ENCODE measurements at regions not wholly inside any gene's neighbourhood (a gene's known extent, or its start where the extent isn't known, plus 50 kb on each side); places are given as distances from the start of the nearest gene placed in this dataset.

- no peak for DNase-seq
Measured at GRCh38 chr2:41904459-41904858, 143.4 kb upstream of the PKDCC start.

DNA sequence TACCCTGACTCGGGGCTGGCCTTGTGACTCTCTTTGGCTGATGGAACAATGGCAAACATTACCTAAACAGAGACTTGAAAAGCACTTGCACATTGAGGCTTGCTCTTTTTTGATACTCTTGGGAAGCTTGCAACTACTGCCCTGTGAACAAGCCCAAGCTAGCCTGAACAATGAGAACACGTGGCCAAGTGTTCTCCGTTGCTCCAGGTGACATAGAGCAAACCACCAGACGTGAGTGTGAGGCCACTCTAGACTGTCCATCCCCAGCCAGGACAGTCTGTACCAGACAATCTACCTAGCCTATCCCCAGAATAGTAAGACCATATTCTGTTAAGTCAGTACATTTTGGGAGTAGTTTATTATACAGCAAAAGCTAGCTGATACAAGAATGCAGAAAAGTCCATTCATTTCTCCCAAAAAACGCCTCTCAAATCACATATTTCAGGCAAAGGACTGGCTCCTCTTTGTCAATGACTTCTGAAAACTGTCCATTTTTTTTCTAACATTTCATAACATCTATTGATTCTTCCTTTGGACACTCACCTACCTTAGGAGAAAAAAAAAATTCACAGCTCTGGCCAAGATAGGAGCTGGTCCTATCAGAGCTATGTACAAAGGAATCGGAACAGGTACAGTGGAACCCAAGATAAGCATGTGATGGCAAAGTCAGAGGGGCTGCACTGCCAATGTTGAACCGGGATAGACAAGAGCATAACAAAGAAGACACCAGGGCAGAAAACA, 142.1 kb upstream of the PKDCC start:
- DNase-seq, result no peak

DNA sequence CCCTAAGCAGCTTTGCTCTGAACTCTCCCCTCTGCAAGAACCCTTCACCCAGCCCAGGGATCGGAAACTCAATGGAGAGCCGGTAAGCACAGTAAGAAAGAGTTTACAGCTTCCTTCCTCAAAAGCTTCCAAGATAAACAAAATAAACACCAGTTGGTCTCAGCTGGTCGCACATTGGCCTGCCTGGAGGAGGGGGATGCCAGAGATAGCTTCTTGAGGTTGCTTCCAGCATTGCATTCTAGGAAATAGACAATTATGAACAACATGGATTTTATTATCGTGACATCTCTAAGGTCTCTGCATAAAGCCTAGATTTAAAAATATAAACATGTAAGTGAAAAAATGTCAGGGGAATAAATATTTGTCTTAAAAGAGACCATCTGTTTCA, 141.5 kb upstream of the PKDCC start:
- DNase-seq, result no peak

- no peak for DNase-seq
Measured at GRCh38 chr2:41907141-41907540, 140.7 kb upstream of the PKDCC start.

DNA sequence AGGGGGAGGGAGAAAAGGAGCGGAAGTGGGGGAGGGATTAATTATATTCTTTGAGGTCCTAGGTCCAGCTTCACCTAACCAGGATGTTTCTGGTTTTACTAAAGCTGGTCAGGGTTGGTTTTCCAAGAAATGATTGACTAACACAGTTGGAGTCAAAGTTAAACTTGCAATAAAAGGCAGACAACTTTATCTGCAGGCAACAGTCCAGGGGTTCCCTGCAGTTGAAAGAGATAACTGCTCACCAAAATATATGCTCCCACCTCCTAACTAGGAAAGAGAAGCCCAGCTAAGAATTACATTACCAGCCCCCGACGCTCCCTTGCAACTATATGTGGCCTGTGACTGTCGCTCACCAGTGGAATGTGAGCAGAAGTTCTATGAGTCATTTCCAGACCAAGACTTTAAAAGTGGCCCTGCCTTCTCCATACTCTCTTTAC, 140.0 kb upstream of the PKDCC start:
- no peak for DNase-seq

DNA sequence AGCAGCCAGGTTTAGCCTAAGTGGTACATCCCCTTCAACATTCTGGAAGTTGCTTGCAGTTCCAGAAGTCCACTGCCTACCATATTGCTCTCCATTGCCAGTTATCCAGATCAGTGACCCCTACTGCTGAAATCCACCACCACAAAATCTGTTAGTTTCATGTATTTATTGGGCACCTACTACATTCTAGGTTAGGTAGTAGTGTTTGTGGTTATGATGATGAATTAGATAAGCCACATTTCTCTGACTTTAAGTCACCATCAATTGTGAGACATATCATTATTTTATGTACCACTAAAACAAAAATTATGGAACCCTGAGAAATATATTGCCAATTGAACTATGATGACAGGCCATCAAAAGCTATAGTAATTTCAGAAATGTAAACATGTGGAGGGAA, 139.5 kb upstream of the PKDCC start:
- no peak for DNase-seq

GRCh38 chr2:41909584-41909983, 138.2 kb upstream of the PKDCC start:
- DNase-seq, result no peak

DNA sequence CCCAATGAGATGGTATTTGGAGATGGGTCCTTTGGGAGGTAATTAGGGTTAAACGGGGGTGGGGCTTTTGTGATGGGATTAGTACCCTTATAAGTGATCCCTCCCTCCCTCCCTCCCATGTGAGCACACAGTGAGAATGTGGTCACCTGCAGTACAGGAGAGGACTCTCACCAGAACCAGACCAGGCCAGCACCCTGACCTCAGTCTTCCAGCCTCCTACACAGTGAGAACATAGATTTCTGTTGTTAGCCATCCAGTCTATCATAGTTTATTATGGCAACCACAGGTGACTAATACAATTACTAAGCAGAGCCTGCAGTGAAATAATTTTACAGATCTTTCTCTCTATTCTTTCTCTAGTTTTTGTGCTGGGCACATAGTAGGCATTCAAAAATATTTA, 137.7 kb upstream of the PKDCC start:
- DNase-seq, result no peak

- no peak for DNase-seq
Measured at GRCh38 chr2:41911033-41911432, 136.8 kb upstream of the PKDCC start.

GRCh38 chr2:41912337-41912736, 135.5 kb upstream of the PKDCC start:
- DNase-seq, result no peak

- no peak for DNase-seq
Measured at GRCh38 chr2:41912776-41913175, 135.0 kb upstream of the PKDCC start.

GRCh38 chr2:41913311-41913710, 134.5 kb upstream of the PKDCC start:
- DNase-seq, result no peak

GRCh38 chr2:41913921-41914609, 133.8 kb upstream of the PKDCC start:
- DNase-seq, result no peak

GRCh38 chr2:41914936-41915335, 132.9 kb upstream of the PKDCC start:
- DNase-seq, result no peak

DNA sequence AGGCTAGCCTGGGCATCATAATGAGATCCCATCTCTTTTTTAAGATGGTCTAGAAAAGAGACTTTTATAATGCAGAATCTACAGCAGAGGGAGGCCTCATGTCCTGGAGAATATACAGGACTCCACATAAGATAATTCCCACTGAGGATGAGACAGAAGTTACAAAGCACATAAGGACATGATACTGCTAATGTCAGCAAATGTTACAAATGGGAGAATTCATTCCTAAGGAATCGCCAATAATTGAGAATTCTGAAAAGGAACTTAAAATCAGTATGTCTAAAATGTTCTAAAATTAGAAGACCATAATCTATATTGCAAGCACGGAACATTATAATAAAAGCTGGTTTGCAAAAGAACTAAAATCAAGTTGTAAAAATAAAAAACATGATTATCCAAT, 131.6 kb upstream of the PKDCC start:
- DNase-seq, result no peak

- DNase-seq, result no peak
Measured at GRCh38 chr2:41917587-41917986, 130.2 kb upstream of the PKDCC start.

- DNase-seq, result no peak
Measured at GRCh38 chr2:41919135-41919534, 128.7 kb upstream of the PKDCC start.

- DNase-seq, result no peak
Measured at GRCh38 chr2:41920181-41920580, 127.6 kb upstream of the PKDCC start.

DNA sequence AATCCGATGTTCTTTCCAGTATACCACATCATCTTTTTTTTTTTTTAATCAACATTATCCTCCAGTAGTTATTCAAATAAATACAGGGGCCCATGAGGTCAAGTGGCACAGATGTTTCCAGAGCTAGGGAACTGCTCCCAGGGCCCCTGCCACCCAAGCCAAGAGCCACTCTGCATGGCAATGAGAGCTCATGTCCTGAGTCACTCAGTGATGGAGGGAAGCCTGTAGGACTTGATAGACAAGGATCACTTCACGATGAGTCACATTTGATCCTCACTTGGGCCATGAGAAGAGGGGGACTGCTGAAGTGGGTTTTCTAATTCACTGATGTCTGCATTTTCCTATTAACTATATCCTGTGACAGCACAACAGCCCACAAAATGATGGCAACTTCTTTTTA, 127.0 kb upstream of the PKDCC start:
- DNase-seq, result no peak

DNA sequence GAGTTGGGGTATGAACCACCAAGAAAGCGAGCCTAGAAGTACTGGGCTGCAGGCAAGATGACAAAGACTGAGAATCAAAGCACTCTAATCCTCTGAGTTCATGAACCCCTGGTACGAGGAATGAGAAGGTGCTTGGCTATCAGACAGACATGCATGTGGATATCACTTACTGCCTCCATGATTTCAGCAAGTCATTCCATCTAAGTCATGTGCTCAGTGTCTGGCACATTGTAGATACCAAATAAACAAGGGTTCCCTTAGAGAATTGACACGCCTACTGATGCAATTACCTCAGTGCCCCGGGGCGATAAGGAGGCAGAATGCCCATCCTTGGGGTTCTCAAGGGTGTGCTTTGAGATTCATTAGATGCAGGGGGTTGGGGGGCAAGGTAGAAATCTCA, 125.6 kb upstream of the PKDCC start:
- DNase-seq, result peak; percentile 7

GRCh38 chr2:41923156-41923786, 124.5 kb upstream of the PKDCC start:
- DNase-seq, result no peak

- no peak for DNase-seq
Measured at GRCh38 chr2:41924024-41924423, 123.8 kb upstream of the PKDCC start.

DNA sequence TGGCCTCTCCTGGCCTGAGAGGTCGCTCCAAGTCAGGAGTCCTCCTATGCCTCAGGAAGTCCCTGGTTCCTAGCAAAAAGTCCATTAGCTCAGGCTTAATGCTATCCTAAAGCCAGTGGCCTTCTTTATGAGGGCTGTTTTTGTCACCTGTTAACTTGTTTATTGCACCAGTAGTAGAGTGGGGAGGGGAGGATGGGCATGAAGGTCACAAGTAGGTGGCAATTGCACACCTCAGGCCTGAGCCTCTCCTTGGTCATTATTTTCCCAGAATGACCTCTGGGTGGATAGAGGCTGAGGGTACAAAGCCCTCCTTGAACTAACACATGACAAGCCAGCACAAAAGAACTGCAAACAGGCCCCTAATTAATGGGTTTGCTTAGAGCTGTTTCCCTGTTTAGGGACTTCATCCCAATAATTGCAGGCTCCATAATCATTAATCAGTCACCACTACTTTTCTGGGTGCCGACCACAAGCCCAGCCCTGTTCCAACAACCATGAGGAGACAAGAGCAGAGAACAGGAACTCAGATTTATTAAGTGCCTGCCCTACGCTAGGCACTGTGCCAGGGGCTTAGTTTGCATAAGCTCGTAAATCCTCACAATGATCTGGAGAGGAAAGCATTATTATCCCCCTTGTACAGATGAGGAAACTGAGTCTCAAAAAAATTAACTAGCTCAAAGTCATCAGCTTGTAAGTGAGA, 123.0 kb upstream of the PKDCC start:
- peak; percentile 62 for DNase-seq

GRCh38 chr2:41925712-41926111, 122.1 kb upstream of the PKDCC start:
- no peak for DNase-seq
